ENCODE measurements at regions not wholly inside any gene's neighbourhood (a gene's known extent, or its start where the extent isn't known, plus 50 kb on each side); places are given as distances from the start of the nearest gene placed in this dataset.
"Not testable (repeated sequence)": the region's sequence is repeated elsewhere in the genome, so short reads cannot be mapped to it uniquely, and the experiment has no call there.

GRCh38 chr9:67112148-67112547, 119.8 kb upstream of the SPATA31A3 start:
- not testable (repeated sequence) for ATAC-seq

- ATAC-seq, result not testable (repeated sequence)
These were observed 119.4 kb upstream of the SPATA31A3 start for GRCh38 chr9:67111733-67112132.

- ATAC-seq, result not testable (repeated sequence)
These were observed 117.5 kb upstream of the SPATA31A3 start for GRCh38 chr9:67109859-67110258.

GRCh38 chr9:67106659-67107058, 114.3 kb upstream of the SPATA31A3 start:
- not testable (repeated sequence) for ATAC-seq

GRCh38 chr9:67102506-67103276, 110.3 kb upstream of the SPATA31A3 start:
- not testable (repeated sequence) for ATAC-seq

- not testable (repeated sequence) for ATAC-seq
These were observed 98.8 kb upstream of the SPATA31A3 start for GRCh38 chr9:67091104-67091503.

GRCh38 chr9:67086862-67087261, 94.5 kb upstream of the SPATA31A3 start:
- ATAC-seq, result not testable (repeated sequence)

- ATAC-seq, result not testable (repeated sequence)
These were observed 73.8 kb upstream of the SPATA31A3 start for GRCh38 chr9:67066140-67066539.

GRCh38 chr9:67058898-67059715, 66.8 kb upstream of the SPATA31A3 start:
- not testable (repeated sequence) for ATAC-seq
